ENCODE measurements at regions not wholly inside any gene's neighbourhood (a gene's known extent, or its start where the extent isn't known, plus 50 kb on each side); places are given as distances from the start of the nearest gene placed in this dataset.
"Not testable (repeated sequence)": the region's sequence is repeated elsewhere in the genome, so short reads cannot be mapped to it uniquely, and the experiment has no call there.

DNA sequence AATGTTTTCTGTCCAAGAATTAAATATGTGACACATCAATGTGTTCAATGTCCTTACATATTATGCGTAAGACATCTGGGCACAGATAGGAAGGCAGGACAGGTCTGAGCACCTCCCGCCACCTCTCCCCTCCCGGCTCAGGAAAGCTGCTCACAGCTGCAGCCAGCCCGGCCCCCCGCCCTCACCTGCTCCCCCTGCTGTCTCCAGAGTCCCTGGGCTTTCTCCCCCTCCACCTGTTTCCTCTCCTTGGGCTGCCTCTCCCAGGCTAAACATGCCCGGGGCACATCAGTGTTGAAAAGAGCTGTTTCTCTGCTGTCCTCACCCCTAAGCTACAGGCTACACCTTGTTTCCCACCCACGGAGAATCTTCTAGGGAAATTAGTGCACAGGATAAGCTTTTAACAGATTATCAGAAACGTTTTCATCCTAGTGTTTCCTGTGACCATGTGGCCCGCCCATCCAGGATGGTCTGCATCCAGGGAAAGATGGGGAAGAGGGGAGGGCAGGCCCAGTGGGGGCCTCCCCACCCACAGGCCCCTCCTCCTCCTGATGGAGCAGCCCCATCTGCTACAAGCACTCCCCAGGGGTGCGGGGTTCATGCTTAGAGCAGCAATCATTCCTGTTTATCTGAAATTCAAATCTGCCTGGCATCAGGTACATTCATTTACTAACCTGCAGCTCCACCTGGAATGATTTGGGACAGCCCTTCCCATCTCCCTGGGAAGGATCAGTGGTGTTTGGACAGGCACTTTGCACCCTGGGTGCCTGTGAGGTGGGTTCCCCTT, 273.8 kb upstream of the SFSWAP start:
- Histone ChIP-seq H3K9me3 (ENCODE audit: insufficient read depth, low read depth, low read length) (no peaks in the 10 kb centered on the region), H3K79me1 (ENCODE audit: low read length) (no peaks in the 10 kb centered on the region), H3K27ac (ENCODE audit: low read depth, low read length) (no peak overlapping the region), H3K36me3 (ENCODE audit: control insufficient read depth in 1 of 2, insufficient read depth in 2 of 2, low read length in 2 of 2) (no peaks in the 10 kb centered on the region), H3K14ac (ENCODE audit: low read length) (no peak overlapping the region), H3K4me1 (ENCODE audit: control insufficient read depth in 1 of 2, insufficient read depth in 2 of 2, low read length in 2 of 2) (no peaks in the 10 kb centered on the region), H4K8ac (ENCODE audit: low read depth, low read length) (no peak overlapping the region), H3K4ac (ENCODE audit: low read depth, low read length) (no peak overlapping the region), H2BK12ac (ENCODE audit: low read length) (no peak overlapping the region), H3K27me3 (ENCODE audit: insufficient read depth, low read length) (no peaks in the 10 kb centered on the region), H3K9ac (ENCODE audit: low read length) (no peak overlapping the region), H3K4me2 (ENCODE audit: low read length) (no peak overlapping the region), H2BK120ac (ENCODE audit: insufficient read depth, low read length, poor library complexity) (no peak overlapping the region), H2BK5ac (ENCODE audit: low read depth, low read length, poor library complexity) (no peak overlapping the region), H4K12ac (ENCODE audit: low read depth, low read length) (no peak overlapping the region), H3K79me2 (ENCODE audit: control insufficient read depth, insufficient read depth, low read length, poor library complexity) (no peaks in the 10 kb centered on the region), H3K4me3 (ENCODE audit: low read depth, low read length) (no peak overlapping the region), H2AK5ac (ENCODE audit: low read length) (no peak overlapping the region), H4K91ac (ENCODE audit: low read depth, low read length) (no peak overlapping the region), H2AFZ (ENCODE audit: insufficient read depth, low read length, poor library complexity) (no peak overlapping the region), H3K23ac (ENCODE audit: low read length) (no peak overlapping the region), H3K18ac (ENCODE audit: low read length) (no peak overlapping the region)
- WGBS (ENCODE audit: extremely low coverage, insufficient coverage, insufficient read length) = no CpG with 5 or more reads among the region's 10 CpGs
- no peak for DNase-seq

DNA sequence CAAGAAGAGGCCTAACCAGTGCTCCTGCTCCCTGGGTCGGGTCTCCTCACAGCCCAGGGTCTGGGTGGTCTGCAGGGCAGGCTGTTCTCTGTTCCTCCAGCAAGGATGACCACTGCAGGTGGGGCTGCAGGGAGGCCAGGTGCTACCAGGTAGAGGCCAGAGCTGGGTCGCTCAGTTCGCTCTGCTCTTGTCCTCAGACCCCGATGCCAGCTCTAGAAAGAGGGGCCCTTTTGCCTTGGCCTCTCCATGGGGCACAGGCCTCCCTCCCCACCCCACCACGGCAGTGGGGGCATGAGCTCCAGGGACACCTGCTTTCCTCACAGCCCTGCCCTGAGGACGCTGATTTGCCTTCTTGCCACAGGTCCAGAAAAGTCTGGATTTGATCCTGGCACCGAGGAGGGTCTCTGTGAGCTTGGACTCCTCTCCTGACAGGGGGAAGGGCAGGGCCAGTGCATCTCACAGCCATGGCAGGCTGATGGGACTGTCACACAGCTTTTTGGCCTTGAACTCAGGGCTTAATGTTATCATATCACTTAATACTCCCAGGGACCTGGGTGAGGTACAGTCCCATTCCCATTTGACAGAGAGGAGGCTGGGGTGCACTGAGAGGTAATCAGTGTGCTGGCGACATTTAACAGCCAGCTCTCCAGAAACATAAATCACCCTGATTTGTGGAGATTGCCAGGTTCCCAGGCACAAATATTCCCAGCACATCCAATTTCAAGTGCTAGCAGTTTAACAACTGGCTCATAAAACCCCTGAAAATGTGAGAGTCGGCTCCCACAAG, 273.0 kb upstream of the SFSWAP start:
- no peaks in the 10 kb centered on the region for H3K79me1 ChIP-seq (ENCODE audit: low read length)
- no peak overlapping the region for H4K12ac ChIP-seq (ENCODE audit: low read depth, low read length)
- no peak overlapping the region for H3K4me3 ChIP-seq (ENCODE audit: low read depth, low read length)
- whole genome bisulfite sequencing (ENCODE audit: extremely low coverage, insufficient coverage, insufficient read length) = no CpG with 5 or more reads among the region's 9 CpGs
- no peak overlapping the region for H2BK12ac ChIP-seq (ENCODE audit: low read length)
- no peaks in the 10 kb centered on the region for H3K36me3 ChIP-seq (ENCODE audit: control insufficient read depth in 1 of 2, insufficient read depth in 2 of 2, low read length in 2 of 2)
- no peak overlapping the region for H3K18ac ChIP-seq (ENCODE audit: low read length)
- H4K91ac ChIP-seq (ENCODE audit: low read depth, low read length) = no peak overlapping the region
- H3K79me2 ChIP-seq (ENCODE audit: control insufficient read depth, insufficient read depth, low read length, poor library complexity) = no peaks in the 10 kb centered on the region
- H2AFZ ChIP-seq (ENCODE audit: insufficient read depth, low read length, poor library complexity) = no peak overlapping the region
- no peak overlapping the region for H2BK5ac ChIP-seq (ENCODE audit: low read depth, low read length, poor library complexity)
- H3K23ac ChIP-seq (ENCODE audit: low read length) = no peak overlapping the region
- no peak overlapping the region for H3K4me2 ChIP-seq (ENCODE audit: low read length)
- H3K14ac ChIP-seq (ENCODE audit: low read length) = no peak overlapping the region
- H4K8ac ChIP-seq (ENCODE audit: low read depth, low read length) = no peak overlapping the region
- H2BK120ac ChIP-seq (ENCODE audit: insufficient read depth, low read length, poor library complexity) = no peak overlapping the region
- H3K27ac ChIP-seq (ENCODE audit: low read depth, low read length) = no peak overlapping the region
- no peak overlapping the region for H3K4ac ChIP-seq (ENCODE audit: low read depth, low read length)
- no peaks in the 10 kb centered on the region for H3K27me3 ChIP-seq (ENCODE audit: insufficient read depth, low read length)
- H3K9ac ChIP-seq (ENCODE audit: low read length) = no peak overlapping the region
- H3K9me3 ChIP-seq (ENCODE audit: insufficient read depth, low read depth, low read length) = no peaks in the 10 kb centered on the region
- no peaks in the 10 kb centered on the region for H3K4me1 ChIP-seq (ENCODE audit: control insufficient read depth in 1 of 2, insufficient read depth in 2 of 2, low read length in 2 of 2)
- DNase-seq = no peak
- H2AK5ac ChIP-seq (ENCODE audit: low read length) = no peak overlapping the region

DNA sequence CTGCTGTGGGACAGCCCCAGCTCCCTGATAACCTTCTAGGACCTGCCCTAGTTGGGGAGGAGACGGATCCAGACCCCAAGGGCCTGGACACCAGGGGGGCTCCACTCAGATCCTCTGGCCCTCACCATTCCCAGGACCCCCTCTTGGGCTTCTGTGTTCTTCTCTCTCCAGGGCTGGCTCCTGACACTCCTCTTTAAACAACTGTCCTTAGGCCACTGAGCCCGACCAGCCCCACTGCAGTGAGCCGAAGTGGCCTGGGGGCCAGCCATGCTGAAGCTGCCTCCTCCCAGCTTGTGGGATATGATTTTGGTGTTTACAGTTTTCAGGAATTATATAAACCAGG, 272.4 kb upstream of the SFSWAP start:
- not testable (repeated sequence) for H3K79me1 ChIP-seq (ENCODE audit: low read length); DNase-seq; H3K36me3 ChIP-seq (ENCODE audit: control insufficient read depth in 1 of 2, insufficient read depth in 2 of 2, low read length in 2 of 2); H4K12ac ChIP-seq (ENCODE audit: low read depth, low read length); H4K91ac ChIP-seq (ENCODE audit: low read depth, low read length); H3K9ac ChIP-seq (ENCODE audit: low read length); H3K4ac ChIP-seq (ENCODE audit: low read depth, low read length); H3K4me1 ChIP-seq (ENCODE audit: control insufficient read depth in 1 of 2, insufficient read depth in 2 of 2, low read length in 2 of 2); H3K9me3 ChIP-seq (ENCODE audit: insufficient read depth, low read depth, low read length); H3K27me3 ChIP-seq (ENCODE audit: insufficient read depth, low read length); H2AFZ ChIP-seq (ENCODE audit: insufficient read depth, low read length, poor library complexity); H2BK5ac ChIP-seq (ENCODE audit: low read depth, low read length, poor library complexity); H3K18ac ChIP-seq (ENCODE audit: low read length); H3K79me2 ChIP-seq (ENCODE audit: control insufficient read depth, insufficient read depth, low read length, poor library complexity); H3K4me2 ChIP-seq (ENCODE audit: low read length); H3K27ac ChIP-seq (ENCODE audit: low read depth, low read length); H3K4me3 ChIP-seq (ENCODE audit: low read depth, low read length); H3K23ac ChIP-seq (ENCODE audit: low read length); H2AK5ac ChIP-seq (ENCODE audit: low read length); H4K8ac ChIP-seq (ENCODE audit: low read depth, low read length); H2BK12ac ChIP-seq (ENCODE audit: low read length); H2BK120ac ChIP-seq (ENCODE audit: insufficient read depth, low read length, poor library complexity); H3K14ac ChIP-seq (ENCODE audit: low read length)
- no CpG with 5 or more reads among the region's 3 CpGs for WGBS (ENCODE audit: extremely low coverage, insufficient coverage, insufficient read length)

DNA sequence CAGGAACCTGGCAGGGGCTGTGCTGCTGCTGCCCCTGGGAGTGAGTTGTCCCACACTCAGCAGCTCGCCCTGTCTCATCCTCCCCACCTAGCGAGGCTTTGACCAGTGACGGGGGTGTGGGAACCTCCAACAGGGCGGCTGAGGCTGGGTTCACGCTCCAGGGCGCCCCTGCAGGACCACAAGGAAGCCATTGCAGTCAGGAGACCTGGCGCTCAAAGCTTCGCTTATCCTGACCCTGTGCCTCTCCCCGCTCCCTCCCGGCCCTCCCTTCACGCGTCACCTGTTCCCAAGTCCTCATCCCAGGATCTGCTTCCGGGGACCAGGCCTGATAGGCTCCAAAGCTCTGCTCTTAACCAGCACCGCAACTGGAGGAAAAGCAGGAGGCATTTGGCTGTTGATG, 272.0 kb upstream of the SFSWAP start:
- H3K4me3 ChIP-seq (ENCODE audit: low read depth, low read length) = no peak overlapping the region
- no peak overlapping the region for H3K4ac ChIP-seq (ENCODE audit: low read depth, low read length)
- no peak overlapping the region for H4K8ac ChIP-seq (ENCODE audit: low read depth, low read length)
- H3K18ac ChIP-seq (ENCODE audit: low read length) = no peak overlapping the region
- H3K4me1 ChIP-seq (ENCODE audit: control insufficient read depth in 1 of 2, insufficient read depth in 2 of 2, low read length in 2 of 2) = no peaks in the 10 kb centered on the region
- H3K4me2 ChIP-seq (ENCODE audit: low read length) = no peak overlapping the region
- H3K27me3 ChIP-seq (ENCODE audit: insufficient read depth, low read length) = no peaks in the 10 kb centered on the region
- no peaks in the 10 kb centered on the region for H3K79me2 ChIP-seq (ENCODE audit: control insufficient read depth, insufficient read depth, low read length, poor library complexity)
- no peak overlapping the region for H4K12ac ChIP-seq (ENCODE audit: low read depth, low read length)
- H3K36me3 ChIP-seq (ENCODE audit: control insufficient read depth in 1 of 2, insufficient read depth in 2 of 2, low read length in 2 of 2) = no peaks in the 10 kb centered on the region
- no peak overlapping the region for H2AFZ ChIP-seq (ENCODE audit: insufficient read depth, low read length, poor library complexity)
- no peak overlapping the region for H2BK5ac ChIP-seq (ENCODE audit: low read depth, low read length, poor library complexity)
- H3K79me1 ChIP-seq (ENCODE audit: low read length) = no peaks in the 10 kb centered on the region
- H3K9me3 ChIP-seq (ENCODE audit: insufficient read depth, low read depth, low read length) = peaks cover 3% of the 10 kb centered on the region
- no peak overlapping the region for H3K23ac ChIP-seq (ENCODE audit: low read length)
- H3K27ac ChIP-seq (ENCODE audit: low read depth, low read length) = no peak overlapping the region
- H2BK120ac ChIP-seq (ENCODE audit: insufficient read depth, low read length, poor library complexity) = no peak overlapping the region
- no peak overlapping the region for H3K9ac ChIP-seq (ENCODE audit: low read length)
- no peak overlapping the region for H2AK5ac ChIP-seq (ENCODE audit: low read length)
- no peak overlapping the region for H2BK12ac ChIP-seq (ENCODE audit: low read length)
- no CpG with 5 or more reads among the region's 14 CpGs for WGBS (ENCODE audit: extremely low coverage, insufficient coverage, insufficient read length)
- H3K14ac ChIP-seq (ENCODE audit: low read length) = no peak overlapping the region
- no peak for DNase-seq
- H4K91ac ChIP-seq (ENCODE audit: low read depth, low read length) = no peak overlapping the region

Data from trophoblast cell (in vitro differentiated cells and primary cell).